Ovary (tissue), 3 donors: ENCODE measurements at regions not wholly inside any gene's neighbourhood (a gene's known extent, or its start where the extent isn't known, plus 50 kb on each side); places are given as distances from the start of the nearest gene placed in this dataset.

Experiments
- EP300 ChIP-seq: sonication (generic); formaldehyde crosslinking; IDR thresholded peaks from one replicate; pipeline ENCODE4 v1.6.1; 2017; ENCODE audit warnings: antibody characterized with exemption
- POLR2A ChIP-seq: fragments of 450-650 bp; IDR thresholded peaks from one replicate; pipeline ENCODE4 v1.6.1; 2017; ENCODE audit warnings: antibody characterized with exemption, mild to moderate bottlenecking, moderate library complexity
- TF ChIP-seq, protein P1 (sequence below), 3 donors: fragments of 450-650 bp in 2 of 3; fragments of 200-600 bp in 1 of 3; IDR thresholded peaks; one replicate each; pipeline versions ENCODE4 v1.5.1 to v1.8.0; 2016 to 2022; ENCODE audit warnings: antibody characterized with exemption in 3 of 3, mild to moderate bottlenecking in 1 of 3
- donor health status: DM: no; HTN: no; CAD: no.

GRCh38 chr9:86798966-86799365 lies 148.3 kb downstream of the GAS1 start:
- TF ChIP-seq, protein P1, sequence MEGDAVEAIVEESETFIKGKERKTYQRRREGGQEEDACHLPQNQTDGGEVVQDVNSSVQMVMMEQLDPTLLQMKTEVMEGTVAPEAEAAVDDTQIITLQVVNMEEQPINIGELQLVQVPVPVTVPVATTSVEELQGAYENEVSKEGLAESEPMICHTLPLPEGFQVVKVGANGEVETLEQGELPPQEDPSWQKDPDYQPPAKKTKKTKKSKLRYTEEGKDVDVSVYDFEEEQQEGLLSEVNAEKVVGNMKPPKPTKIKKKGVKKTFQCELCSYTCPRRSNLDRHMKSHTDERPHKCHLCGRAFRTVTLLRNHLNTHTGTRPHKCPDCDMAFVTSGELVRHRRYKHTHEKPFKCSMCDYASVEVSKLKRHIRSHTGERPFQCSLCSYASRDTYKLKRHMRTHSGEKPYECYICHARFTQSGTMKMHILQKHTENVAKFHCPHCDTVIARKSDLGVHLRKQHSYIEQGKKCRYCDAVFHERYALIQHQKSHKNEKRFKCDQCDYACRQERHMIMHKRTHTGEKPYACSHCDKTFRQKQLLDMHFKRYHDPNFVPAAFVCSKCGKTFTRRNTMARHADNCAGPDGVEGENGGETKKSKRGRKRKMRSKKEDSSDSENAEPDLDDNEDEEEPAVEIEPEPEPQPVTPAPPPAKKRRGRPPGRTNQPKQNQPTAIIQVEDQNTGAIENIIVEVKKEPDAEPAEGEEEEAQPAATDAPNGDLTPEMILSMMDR (IDR thresholded peaks at IDR 0.05): no peak
- no peak for TF ChIP-seq EP300
- TF ChIP-seq POLR2A: no peak
